C4-2B (cell line): ENCODE measurements at regions not wholly inside any gene's neighbourhood (a gene's known extent, or its start where the extent isn't known, plus 50 kb on each side); places are given as distances from the start of the nearest gene placed in this dataset.

Experiments used
- H3K27ac ChIP-seq: fragments of 450-650 bp; 2 replicates; pipeline ENCODE4 v1.5.1; 2017
- ZFX ChIP-seq: fragments of 450-650 bp; IDR thresholded peaks from 2 replicates; pipeline ENCODE4 v1.6.1; 2017
- TF ChIP-seq, protein P1 (sequence below): fragments of 450-650 bp; conservative IDR thresholded peaks from 2 replicates; pipeline ENCODE4 v1.5.1; 2017; ENCODE audit warnings: mild to moderate bottlenecking

DNA sequence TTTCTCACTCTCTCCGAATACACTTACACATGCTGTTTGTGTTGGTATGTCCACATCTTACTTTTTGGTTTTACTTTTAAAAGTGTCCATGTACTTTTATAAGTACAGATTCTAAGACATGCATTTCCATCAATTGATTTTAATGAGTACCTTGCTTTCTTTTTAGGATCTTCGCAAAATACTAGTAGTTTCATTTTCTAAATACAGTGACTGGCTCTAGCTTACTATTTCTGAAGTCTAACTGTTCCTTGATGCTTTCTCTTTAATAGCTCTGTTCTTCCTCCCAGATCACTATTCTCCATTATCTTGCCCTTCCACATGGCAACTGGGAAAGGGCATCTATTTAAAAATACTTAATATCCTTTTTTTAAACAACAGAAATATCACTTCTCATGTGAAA lies 164.1 kb downstream of the KITLG start:
- TF ChIP-seq, protein P1, sequence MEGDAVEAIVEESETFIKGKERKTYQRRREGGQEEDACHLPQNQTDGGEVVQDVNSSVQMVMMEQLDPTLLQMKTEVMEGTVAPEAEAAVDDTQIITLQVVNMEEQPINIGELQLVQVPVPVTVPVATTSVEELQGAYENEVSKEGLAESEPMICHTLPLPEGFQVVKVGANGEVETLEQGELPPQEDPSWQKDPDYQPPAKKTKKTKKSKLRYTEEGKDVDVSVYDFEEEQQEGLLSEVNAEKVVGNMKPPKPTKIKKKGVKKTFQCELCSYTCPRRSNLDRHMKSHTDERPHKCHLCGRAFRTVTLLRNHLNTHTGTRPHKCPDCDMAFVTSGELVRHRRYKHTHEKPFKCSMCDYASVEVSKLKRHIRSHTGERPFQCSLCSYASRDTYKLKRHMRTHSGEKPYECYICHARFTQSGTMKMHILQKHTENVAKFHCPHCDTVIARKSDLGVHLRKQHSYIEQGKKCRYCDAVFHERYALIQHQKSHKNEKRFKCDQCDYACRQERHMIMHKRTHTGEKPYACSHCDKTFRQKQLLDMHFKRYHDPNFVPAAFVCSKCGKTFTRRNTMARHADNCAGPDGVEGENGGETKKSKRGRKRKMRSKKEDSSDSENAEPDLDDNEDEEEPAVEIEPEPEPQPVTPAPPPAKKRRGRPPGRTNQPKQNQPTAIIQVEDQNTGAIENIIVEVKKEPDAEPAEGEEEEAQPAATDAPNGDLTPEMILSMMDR: no peak
- TF ChIP-seq ZFX: no peak
- no peak overlapping the region for H3K27ac ChIP-seq

DNA sequence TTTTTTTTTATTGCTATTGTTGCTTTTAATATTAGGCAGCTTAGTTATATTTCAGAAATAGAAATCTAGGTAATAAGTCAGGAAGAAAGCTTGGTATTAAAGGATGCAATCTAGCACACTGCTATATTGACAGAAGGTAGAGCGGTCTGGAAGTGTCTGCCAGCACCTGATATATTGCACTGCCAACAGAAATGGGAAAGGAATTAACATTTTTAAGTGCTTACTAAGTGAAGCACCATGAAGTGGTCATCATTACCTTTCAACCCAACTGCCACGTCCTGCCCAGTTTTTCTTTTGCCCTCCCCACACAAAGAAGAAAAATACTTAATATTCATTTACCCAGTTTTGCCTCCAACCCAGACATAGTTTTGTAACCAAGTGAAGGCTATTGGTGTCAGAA lies 163.5 kb downstream of the KITLG start:
- H3K27ac ChIP-seq: no peak overlapping the region
- no peak for TF ChIP-seq ZFX
- TF ChIP-seq, protein P1: no peak

DNA sequence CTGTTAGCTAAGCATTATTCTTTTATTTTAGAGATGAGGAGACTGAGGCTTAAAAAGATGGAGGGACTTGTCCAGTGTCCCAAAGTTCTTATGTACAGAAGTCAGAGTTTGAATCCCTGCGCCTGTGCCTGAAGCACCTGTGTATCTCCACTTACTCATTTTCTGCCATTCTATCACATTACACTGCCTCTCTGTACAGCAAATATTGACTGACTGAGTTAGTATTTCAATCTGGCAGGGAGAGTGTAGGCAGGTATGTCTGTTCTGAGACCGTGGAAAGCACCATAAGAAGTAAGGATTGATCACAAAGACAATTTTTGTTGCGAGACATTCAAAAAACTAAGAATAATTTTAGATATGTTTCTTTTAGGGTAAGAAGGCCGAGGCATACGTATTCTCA lies 162.7 kb downstream of the KITLG start:
- no peak for TF ChIP-seq ZFX
- TF ChIP-seq, protein P1: no peak
- H3K27ac ChIP-seq: no peak overlapping the region

DNA sequence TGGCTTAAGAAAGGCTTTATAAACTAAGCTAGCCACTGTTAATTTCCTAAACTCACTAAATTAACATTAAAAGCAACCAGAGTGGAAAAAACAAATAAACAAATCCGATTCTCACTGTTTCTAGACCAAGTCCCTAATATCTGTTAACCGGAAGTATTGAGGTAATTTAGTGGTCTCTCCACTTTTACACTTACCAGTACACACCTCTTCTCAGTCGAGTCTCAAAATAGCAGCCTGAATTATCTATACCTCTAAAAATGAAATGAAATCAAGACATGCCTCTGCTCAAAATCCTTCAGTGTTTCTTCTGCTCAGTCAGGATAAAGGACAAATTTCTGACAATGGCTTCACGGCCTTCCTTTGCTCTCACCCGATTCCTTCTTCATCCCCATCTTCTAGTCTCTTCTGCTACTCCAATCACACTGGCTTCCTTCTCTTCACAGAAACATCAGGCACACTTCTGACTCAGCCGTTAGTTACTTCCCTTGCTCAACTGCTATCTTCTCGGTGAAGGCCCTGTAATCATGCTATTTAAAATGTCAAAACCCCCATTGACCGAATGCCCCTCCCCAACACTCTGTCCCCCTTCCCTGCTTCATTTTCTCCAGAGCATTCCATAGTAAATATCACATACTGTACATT lies 161.3 kb downstream of the KITLG start:
- TF ChIP-seq, protein P1: no peak
- no peak for TF ChIP-seq ZFX
- H3K27ac ChIP-seq: no peak overlapping the region

DNA sequence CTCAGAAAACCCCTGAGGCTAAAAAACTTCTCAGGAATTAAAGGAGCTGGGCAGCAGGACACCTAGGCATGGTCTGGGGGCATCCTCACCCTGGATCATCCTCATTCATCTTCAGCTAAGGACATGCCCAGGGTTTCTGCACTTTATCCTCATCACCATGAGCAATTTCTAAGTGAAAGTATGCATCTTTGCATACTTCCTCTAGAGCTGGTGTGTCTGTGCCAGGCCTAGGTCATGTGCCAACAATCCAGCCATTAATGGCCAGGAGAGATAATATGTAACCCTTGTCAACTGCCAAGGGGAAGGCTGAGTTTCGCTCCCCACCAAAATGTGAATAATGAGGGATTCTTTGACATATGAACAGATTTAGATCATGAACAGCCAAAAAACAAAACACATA lies 160.5 kb downstream of the KITLG start:
- no peak overlapping the region for H3K27ac ChIP-seq
- no peak for TF ChIP-seq ZFX
- TF ChIP-seq, protein P1: no peak

DNA sequence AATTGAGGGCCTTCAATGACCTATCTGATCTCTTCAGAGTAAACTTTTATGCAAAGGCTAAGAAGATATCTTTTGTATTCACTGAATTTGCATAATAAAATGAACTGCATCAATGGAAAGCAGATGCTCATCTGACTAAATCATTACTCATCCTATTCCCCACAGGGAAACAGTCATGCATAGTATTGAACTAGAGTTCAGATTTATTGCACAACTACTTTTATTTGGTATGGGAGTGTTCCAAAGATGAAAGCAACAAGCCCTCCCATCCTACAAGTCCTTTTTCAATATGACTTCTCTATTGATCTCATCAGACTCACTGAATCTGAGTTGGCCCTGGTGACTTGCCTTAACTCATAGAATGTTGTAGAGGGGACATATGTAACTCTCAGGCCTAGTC lies 159.8 kb downstream of the KITLG start:
- H3K27ac ChIP-seq: no peak overlapping the region

More for the DNA sequence above, 159.8 kb downstream of the KITLG start:
- no peak for TF ChIP-seq ZFX
- TF ChIP-seq, protein P1: no peak
